DND-41 (cell line): ENCODE measurements at regions not wholly inside any gene's neighbourhood (a gene's known extent, or its start where the extent isn't known, plus 50 kb on each side); places are given as distances from the start of the nearest gene placed in this dataset.

Experiments
- ATAC-seq: fragments of 200-7000 bp; cut with Tn5 transposase; 3 replicates; pipeline ENCODE4 v1.9.1; 2021; ENCODE audit warnings: low read depth; ENCODE audit not compliant: insufficient read depth
- DNase-seq: peaks from one replicate; pipeline ENCODE4 v3.0.0-alpha.2; 2020
- H2AFZ ChIP-seq: 2 replicates; pipeline ENCODE4 v1.6.0; 2012; ENCODE audit warnings: low read depth, low read length
- H3K27ac ChIP-seq: 2 replicates; pipeline ENCODE4 v1.5.1; 2012; ENCODE audit warnings: low read length, inconsistent platforms
- H3K27me3 ChIP-seq: fragments of 200-600 bp; sonication (generic); 2 replicates; pipeline ENCODE4 v1.6.0; 2012; ENCODE audit warnings: low read length, mild to moderate bottlenecking, inconsistent platforms; ENCODE audit not compliant: insufficient read depth, poor library complexity
- H3K36me3 ChIP-seq: 2 replicates; pipeline ENCODE4 v1.5.1; 2012; ENCODE audit warnings: low read length, inconsistent platforms; ENCODE audit not compliant: insufficient read depth
- H3K4me1 ChIP-seq: 2 replicates; pipeline ENCODE4 v1.5.1; 2012; ENCODE audit warnings: mild to moderate bottlenecking, low read length; ENCODE audit not compliant: insufficient read depth
- H3K4me2 ChIP-seq: 2 replicates; pipeline ENCODE4 v1.6.0; 2012; ENCODE audit warnings: mild to moderate bottlenecking, moderate library complexity, low read length, inconsistent platforms; ENCODE audit not compliant: insufficient read depth
- H3K4me3 ChIP-seq, 2 experiments: fragments of 200-600 bp in 1 of 2; shearing (Covaris generic) in 1 of 2; 2 replicates each; pipeline ENCODE4 v1.5.1; 2012 to 2016; ENCODE audit warnings: inconsistent platforms in 2 of 2, low read length in 2 of 2, mild to moderate bottlenecking in 2 of 2, low read depth in 1 of 2, moderate library complexity in 1 of 2
- H3K79me2 ChIP-seq: 2 replicates; pipeline ENCODE4 v1.6.0; 2012; ENCODE audit warnings: low read length, inconsistent platforms; ENCODE audit not compliant: insufficient read depth
- H3K9ac ChIP-seq: 2 replicates; pipeline ENCODE4 v1.6.0; 2012; ENCODE audit warnings: low read depth, mild to moderate bottlenecking, inconsistent platforms, low read length, moderate library complexity
- H3K9me3 ChIP-seq: 2 replicates; pipeline ENCODE4 v1.5.1; 2012; ENCODE audit warnings: low read length, moderate library complexity, mild to moderate bottlenecking, inconsistent platforms; ENCODE audit not compliant: insufficient read depth, severe bottlenecking
- H4K20me1 ChIP-seq: 2 replicates; pipeline ENCODE4 v1.6.0; 2012; ENCODE audit warnings: low read length; ENCODE audit not compliant: insufficient read depth
- EZH2 ChIP-seq: IDR thresholded peaks from 3 replicates; pipeline ENCODE4 v1.6.1; 2012; ENCODE audit warnings: borderline replicate concordance, low read depth, mild to moderate bottlenecking, moderate library complexity, low read length, inconsistent platforms; ENCODE audit not compliant: severe bottlenecking
- TF ChIP-seq, protein P1 (sequence below): IDR thresholded peaks from 2 replicates; pipeline ENCODE4 v1.5.1; 2012; ENCODE audit warnings: borderline replicate concordance, low read length, moderate library complexity, mild to moderate bottlenecking; ENCODE audit not compliant: poor library complexity, severe bottlenecking; ENCODE audit errors: extremely low read depth

DNA sequence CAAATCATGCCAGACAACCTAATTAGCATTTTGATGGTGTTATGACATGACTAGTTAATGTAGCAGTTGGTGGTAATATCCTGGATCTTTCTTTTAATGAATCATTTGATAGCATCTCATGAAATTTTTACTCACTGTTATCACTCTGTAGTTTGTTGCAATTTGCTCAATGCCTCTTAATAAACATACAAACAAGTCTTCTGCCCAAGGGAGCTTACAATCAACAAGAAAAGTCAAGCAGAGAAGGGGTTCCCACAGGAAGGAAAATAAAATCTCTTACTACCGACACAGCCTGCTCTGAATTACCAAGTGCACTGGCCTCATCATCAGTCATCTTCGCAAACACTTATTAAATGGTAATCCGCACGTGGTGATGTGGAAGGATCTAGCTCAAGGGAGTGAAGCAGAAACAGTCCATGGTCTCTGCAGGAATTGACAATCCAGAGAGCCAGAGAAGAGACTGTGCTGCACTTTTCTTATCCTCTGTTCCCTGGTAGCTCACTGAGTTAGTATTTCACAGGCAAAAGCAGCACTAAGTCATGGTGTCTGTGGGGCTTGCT lies 263.5 kb downstream of the EPHA4 start:
- no peak overlapping the region for H2AFZ ChIP-seq

DNA sequence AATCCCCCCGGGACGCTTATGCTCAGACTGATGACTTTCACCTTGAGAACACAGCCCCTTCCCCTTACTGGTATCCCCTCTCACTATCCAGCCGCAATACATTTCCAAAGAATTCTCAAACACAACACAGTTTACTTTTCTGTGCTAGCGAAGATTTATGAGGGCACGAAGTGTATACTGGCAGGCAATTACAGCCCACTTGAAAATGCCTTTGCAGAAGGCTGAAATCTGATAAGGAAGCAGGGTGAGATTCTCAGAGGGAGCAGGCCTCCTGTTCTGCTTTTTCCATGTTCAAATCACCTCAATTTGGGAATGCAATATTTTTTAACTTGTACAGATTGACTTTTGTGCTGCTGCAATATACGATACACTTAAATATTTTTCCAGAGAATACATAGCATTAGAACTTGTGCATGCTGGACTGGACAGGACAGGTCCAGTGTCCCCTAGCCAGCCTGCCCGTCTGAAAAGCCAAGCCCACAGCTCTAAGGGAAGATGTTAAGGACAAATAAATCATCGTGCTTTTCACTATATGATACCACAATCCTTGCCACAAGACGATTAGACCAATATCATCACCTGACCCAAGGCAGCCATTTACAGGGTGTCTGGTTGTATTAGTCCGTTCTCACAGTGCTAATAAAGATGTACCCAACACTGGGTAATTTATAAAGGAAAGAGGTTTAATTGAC lies 262.1 kb downstream of the EPHA4 start:
- no peak overlapping the region for H3K9ac ChIP-seq
- no peaks in the 10 kb centered on the region for H3K79me2 ChIP-seq
- no peak overlapping the region for H3K4me3 ChIP-seq
- H3K27me3 ChIP-seq = no peaks in the 10 kb centered on the region
- no peak for TF ChIP-seq EZH2
- TF ChIP-seq, protein P1, sequence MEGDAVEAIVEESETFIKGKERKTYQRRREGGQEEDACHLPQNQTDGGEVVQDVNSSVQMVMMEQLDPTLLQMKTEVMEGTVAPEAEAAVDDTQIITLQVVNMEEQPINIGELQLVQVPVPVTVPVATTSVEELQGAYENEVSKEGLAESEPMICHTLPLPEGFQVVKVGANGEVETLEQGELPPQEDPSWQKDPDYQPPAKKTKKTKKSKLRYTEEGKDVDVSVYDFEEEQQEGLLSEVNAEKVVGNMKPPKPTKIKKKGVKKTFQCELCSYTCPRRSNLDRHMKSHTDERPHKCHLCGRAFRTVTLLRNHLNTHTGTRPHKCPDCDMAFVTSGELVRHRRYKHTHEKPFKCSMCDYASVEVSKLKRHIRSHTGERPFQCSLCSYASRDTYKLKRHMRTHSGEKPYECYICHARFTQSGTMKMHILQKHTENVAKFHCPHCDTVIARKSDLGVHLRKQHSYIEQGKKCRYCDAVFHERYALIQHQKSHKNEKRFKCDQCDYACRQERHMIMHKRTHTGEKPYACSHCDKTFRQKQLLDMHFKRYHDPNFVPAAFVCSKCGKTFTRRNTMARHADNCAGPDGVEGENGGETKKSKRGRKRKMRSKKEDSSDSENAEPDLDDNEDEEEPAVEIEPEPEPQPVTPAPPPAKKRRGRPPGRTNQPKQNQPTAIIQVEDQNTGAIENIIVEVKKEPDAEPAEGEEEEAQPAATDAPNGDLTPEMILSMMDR = no peak
- no peaks in the 10 kb centered on the region for H3K9me3 ChIP-seq
- H3K27ac ChIP-seq = no peak overlapping the region
- no peaks in the 10 kb centered on the region for H4K20me1 ChIP-seq
- no peak overlapping the region for H2AFZ ChIP-seq
- no peaks in the 10 kb centered on the region for H3K4me1 ChIP-seq
- H3K4me2 ChIP-seq = no peak overlapping the region
- DNase-seq (no peak), ATAC-seq (no peak)
- no peaks in the 10 kb centered on the region for H3K36me3 ChIP-seq

More for the DNA sequence above, 263.5 kb downstream of the EPHA4 start:
- H3K9me3 ChIP-seq = no peaks in the 10 kb centered on the region
- H3K27me3 ChIP-seq = no peaks in the 10 kb centered on the region
- H3K4me3 ChIP-seq = no peak overlapping the region
- no peaks in the 10 kb centered on the region for H3K79me2 ChIP-seq
- H4K20me1 ChIP-seq = no peaks in the 10 kb centered on the region
- no peaks in the 10 kb centered on the region for H3K36me3 ChIP-seq
- no peak overlapping the region for H3K27ac ChIP-seq
- no peaks in the 10 kb centered on the region for H3K4me1 ChIP-seq
- H3K4me2 ChIP-seq = no peak overlapping the region
- TF ChIP-seq, protein P1 = no peak
- no peak for TF ChIP-seq EZH2
- DNase-seq = no peak
- H3K9ac ChIP-seq = no peak overlapping the region
- ATAC-seq = no peak

- H3K79me2 ChIP-seq = no peaks in the 10 kb centered on the region
- no peak overlapping the region for H3K4me3 ChIP-seq
- H3K27ac ChIP-seq = no peak overlapping the region
- no peaks in the 10 kb centered on the region for H3K9me3 ChIP-seq
- H2AFZ ChIP-seq = no peak overlapping the region
- H3K4me2 ChIP-seq = no peak overlapping the region
- H3K9ac ChIP-seq = no peak overlapping the region
- H3K36me3 ChIP-seq = no peaks in the 10 kb centered on the region
- H3K4me1 ChIP-seq = no peaks in the 10 kb centered on the region
- H3K27me3 ChIP-seq = no peaks in the 10 kb centered on the region
- TF ChIP-seq EZH2 = no peak
- TF ChIP-seq, protein P1 = no peak
- no peak for ATAC-seq
- no peak for DNase-seq
- H4K20me1 ChIP-seq = no peaks in the 10 kb centered on the region
Measured at GRCh38 chr2:221310730-221311129, 261.4 kb downstream of the EPHA4 start.
